SH-SY5Y (cell line): ENCODE measurements at regions not wholly inside any gene's neighbourhood (a gene's known extent, or its start where the extent isn't known, plus 50 kb on each side); places are given as distances from the start of the nearest gene placed in this dataset.

Experiments used
- GATA2 ChIP-seq: IDR thresholded peaks from 2 replicates; pipeline ENCODE4 v1.6.1; 2011; ENCODE audit warnings: mild to moderate bottlenecking, low read depth, low read length
- GATA3 ChIP-seq: IDR thresholded peaks from 2 replicates; pipeline ENCODE4 v1.6.1; 2011; ENCODE audit warnings: low read depth, mild to moderate bottlenecking, low read length, moderate library complexity

GRCh38 chr3:153624310-153625030 is 462.4 kb downstream of the RAP2B start:
- TF ChIP-seq GATA2 (no peak), GATA3 (no peak)
